ENCODE measurements at regions not wholly inside any gene's neighbourhood (a gene's known extent, or its start where the extent isn't known, plus 50 kb on each side); places are given as distances from the start of the nearest gene placed in this dataset.

DNA sequence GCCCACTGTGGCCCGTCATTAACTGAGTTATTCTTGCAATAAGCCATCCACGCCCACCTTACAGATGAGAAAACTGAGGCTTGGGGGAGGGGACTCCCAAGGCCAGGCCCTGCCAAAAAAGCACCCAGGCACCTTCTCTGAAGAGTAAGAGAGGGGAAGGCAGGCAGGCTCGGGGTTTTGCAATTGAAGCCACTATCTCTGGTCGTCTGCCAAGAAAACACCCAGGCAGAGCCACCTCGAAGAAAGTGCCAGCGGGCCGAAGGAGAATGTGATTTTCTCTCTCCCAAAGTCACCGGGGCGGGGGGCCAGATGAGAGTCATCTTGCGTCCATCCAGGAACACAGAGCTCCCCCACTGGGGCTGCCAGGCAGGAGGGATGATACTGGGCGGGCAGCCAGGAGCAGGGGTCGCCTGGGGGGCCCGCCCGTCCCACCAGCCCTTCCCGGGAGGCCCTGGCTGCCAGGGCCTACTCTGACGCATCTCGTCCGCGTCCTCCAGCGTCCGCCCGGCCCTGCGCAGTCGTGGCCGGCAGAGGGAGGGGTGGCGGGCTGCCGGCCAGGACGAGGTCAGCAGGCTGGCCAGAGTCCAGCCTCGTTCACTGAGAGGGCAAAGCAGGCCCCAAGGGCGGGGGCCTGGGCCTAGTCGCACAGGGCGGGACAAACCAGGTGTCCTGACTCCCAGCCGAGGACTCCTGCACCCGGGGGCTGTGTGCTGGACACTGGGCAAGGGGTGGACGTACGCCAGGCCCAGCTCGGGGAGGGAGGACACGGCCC is 74.3 kb downstream of the RFLNA start:
- TF ChIP-seq CTCF (IDR thresholded peaks at IDR 0.05) = no peak
- Mint-ChIP-seq H3K9me3 (no peaks in the 10 kb centered on the region), H3K4me1 (peaks cover 5 to 12% of the 10 kb centered on the region in 2 donors), H3K27me3 (ENCODE audit: low read depth in 2 of 2) (no peaks in the 10 kb centered on the region), H3K27ac (no peak overlapping the region), H3K36me3 (no peaks in the 10 kb centered on the region), H3K4me3 (no peak overlapping the region)
- no peak for ATAC-seq
- H3K4me1 ChIP-seq (ENCODE audit: control insufficient read depth, insufficient read depth, low read length) = no peaks in the 10 kb centered on the region
- 96% methylated on average over 38 of the region's 38 CpGs for WGBS (ENCODE audit: insufficient coverage)
- peaks cover 18% of the 10 kb centered on the region for H3K36me3 ChIP-seq (ENCODE audit: control insufficient read depth, insufficient read depth, low read length)
- DNase-seq = no peak
- intact Hi-C loops (cut with micrococcal nuclease) = no loop called here
- no peaks in the 10 kb centered on the region for H3K9me3 ChIP-seq (ENCODE audit: control insufficient read depth, insufficient read depth, low read length)
- no peak overlapping the region for H3K4me3 ChIP-seq (ENCODE audit: low read length)
- no peaks in the 10 kb centered on the region for H3K27me3 ChIP-seq (ENCODE audit: control insufficient read depth, insufficient read depth, low read length)
- H3K27ac ChIP-seq (ENCODE audit: low read length) = no peak overlapping the region

DNA sequence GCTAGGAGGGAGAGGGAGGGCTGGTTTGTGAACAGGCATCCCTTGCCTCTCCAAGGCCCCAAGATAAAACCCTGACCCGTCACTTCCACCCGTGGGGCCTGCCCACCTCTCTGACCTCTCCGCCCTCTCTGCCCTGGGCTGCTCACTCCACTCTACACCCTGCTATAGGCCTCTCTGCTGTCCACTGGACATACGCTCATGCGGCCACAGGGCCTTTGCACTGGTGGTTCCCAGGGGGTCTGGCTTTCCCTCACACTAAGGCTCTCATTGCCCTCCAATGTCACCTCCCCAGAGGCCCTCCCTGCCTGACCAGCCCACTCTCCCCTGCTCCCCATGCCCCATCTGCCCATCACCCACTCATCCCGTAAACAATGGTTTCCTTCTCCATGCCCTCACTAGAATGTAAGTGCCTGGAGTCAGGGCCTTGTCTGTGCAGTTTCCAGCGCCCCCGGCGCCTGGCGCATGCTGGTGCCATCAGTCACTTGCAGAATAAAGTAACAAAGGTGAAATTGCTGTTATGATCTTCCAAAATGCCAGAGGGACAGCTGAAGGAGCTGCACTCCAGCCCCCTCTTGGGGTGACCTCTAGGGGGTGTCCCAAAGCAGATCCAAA is 73.6 kb downstream of the RFLNA start:
- no peak for TF ChIP-seq CTCF (IDR thresholded peaks at IDR 0.05)
- H3K9me3 Mint-ChIP-seq = no peaks in the 10 kb centered on the region
- Histone ChIP-seq H3K27ac (ENCODE audit: low read length) (no peak overlapping the region), H3K36me3 (ENCODE audit: control insufficient read depth, insufficient read depth, low read length) (peaks cover 17% of the 10 kb centered on the region), H3K4me3 (ENCODE audit: low read length) (no peak overlapping the region), H3K4me1 (ENCODE audit: control insufficient read depth, insufficient read depth, low read length) (no peaks in the 10 kb centered on the region), H3K27me3 (ENCODE audit: control insufficient read depth, insufficient read depth, low read length) (no peaks in the 10 kb centered on the region), H3K9me3 (ENCODE audit: control insufficient read depth, insufficient read depth, low read length) (no peaks in the 10 kb centered on the region)
- H3K27ac Mint-ChIP-seq = peak overlapping the region in 1 of 2 donors; percentile 48
- H3K4me1 Mint-ChIP-seq = peaks cover 5 to 15% of the 10 kb centered on the region in 2 donors
- intact Hi-C loops (cut with micrococcal nuclease) = no loop called here
- no peak overlapping the region for H3K4me3 Mint-ChIP-seq
- DNase-seq (no peak), ATAC-seq (no peak)
- no peaks in the 10 kb centered on the region for H3K27me3 Mint-ChIP-seq (ENCODE audit: low read depth in 2 of 2)
- H3K36me3 Mint-ChIP-seq = no peaks in the 10 kb centered on the region
- WGBS (ENCODE audit: insufficient coverage) = 99% methylated on average over 10 of the region's 10 CpGs

- H3K27me3 Mint-ChIP-seq (ENCODE audit: low read depth in 2 of 2) = no peaks in the 10 kb centered on the region
- H3K27ac ChIP-seq (ENCODE audit: low read length) = no peak overlapping the region
- DNase-seq = no peak
- H3K9me3 ChIP-seq (ENCODE audit: control insufficient read depth, insufficient read depth, low read length) = no peaks in the 10 kb centered on the region
- TF ChIP-seq CTCF (IDR thresholded peaks at IDR 0.05) = no peak
- no peaks in the 10 kb centered on the region for H3K27me3 ChIP-seq (ENCODE audit: control insufficient read depth, insufficient read depth, low read length)
- 92% methylated on average over 23 of the region's 23 CpGs for WGBS (ENCODE audit: insufficient coverage)
- H3K27ac Mint-ChIP-seq = peak overlapping the region in 1 of 2 donors; percentile 29
- H3K36me3 ChIP-seq (ENCODE audit: control insufficient read depth, insufficient read depth, low read length) = peaks cover 14% of the 10 kb centered on the region
- peaks cover 5 to 16% of the 10 kb centered on the region in 2 donors for H3K4me1 Mint-ChIP-seq
- intact Hi-C loops (cut with micrococcal nuclease) = no loop called here
- no peaks in the 10 kb centered on the region for H3K4me1 ChIP-seq (ENCODE audit: control insufficient read depth, insufficient read depth, low read length)
- ATAC-seq = no peak
- no peaks in the 10 kb centered on the region for H3K9me3 Mint-ChIP-seq
- H3K4me3 ChIP-seq (ENCODE audit: low read length) = no peak overlapping the region
- H3K36me3 Mint-ChIP-seq = no peaks in the 10 kb centered on the region
- no peak overlapping the region for H3K4me3 Mint-ChIP-seq
Measured at GRCh38 chr12:124365726-124366430, 71.0 kb downstream of the RFLNA start.
